Astrocyte of the cerebellum (primary cell): ENCODE measurements at regions not wholly inside any gene's neighbourhood (a gene's known extent, or its start where the extent isn't known, plus 50 kb on each side); places are given as distances from the start of the nearest gene placed in this dataset.
"Not testable (repeated sequence)": the region's sequence is repeated elsewhere in the genome, so short reads cannot be mapped to it uniquely, and the experiment has no call there.

Experiments used
- DNase-seq: peaks from one replicate; pipeline ENCODE4 v3.0.0-alpha.2; 2011; ENCODE audit warnings: low read depth
- H3K4me3 ChIP-seq: 2 replicates; pipeline ENCODE4 v1.5.1; 2011; ENCODE audit warnings: mild to moderate bottlenecking, low read depth, low read length, moderate library complexity
- in situ Hi-C: cut with HindIII; loops from 2 replicates; pipeline ENCODE4 v1.10.0; 2017; ENCODE audit warnings: low sequenced_read_pairs
- TF ChIP-seq, protein P1 (sequence below): IDR thresholded peaks from 2 replicates; pipeline ENCODE4 v1.5.1; 2012; ENCODE audit warnings: low read length, low read depth, moderate library complexity, mild to moderate bottlenecking; ENCODE audit errors: missing control alignments

DNA sequence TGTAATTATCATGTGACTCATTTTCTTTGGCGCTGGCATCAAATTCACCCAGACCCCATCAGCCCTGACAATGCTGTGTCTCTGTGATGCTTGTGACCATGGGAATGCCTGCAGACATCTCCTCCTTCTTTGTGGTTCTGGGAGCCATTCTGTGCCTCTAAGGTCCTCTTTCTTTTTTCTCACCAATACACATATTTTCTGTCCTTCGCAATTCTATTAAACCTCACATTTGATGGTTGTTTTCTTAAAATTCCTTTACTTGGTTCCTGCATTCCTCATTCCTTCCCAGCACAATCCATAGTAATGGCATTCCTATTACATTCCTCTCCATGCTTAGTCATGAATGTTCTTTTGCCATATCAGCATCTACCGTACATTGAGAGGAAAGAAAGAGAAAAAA, 375.3 kb downstream of the PIK3C3 start:
- in situ Hi-C loops: no loop called here
- no peak for DNase-seq
- TF ChIP-seq, protein P1, sequence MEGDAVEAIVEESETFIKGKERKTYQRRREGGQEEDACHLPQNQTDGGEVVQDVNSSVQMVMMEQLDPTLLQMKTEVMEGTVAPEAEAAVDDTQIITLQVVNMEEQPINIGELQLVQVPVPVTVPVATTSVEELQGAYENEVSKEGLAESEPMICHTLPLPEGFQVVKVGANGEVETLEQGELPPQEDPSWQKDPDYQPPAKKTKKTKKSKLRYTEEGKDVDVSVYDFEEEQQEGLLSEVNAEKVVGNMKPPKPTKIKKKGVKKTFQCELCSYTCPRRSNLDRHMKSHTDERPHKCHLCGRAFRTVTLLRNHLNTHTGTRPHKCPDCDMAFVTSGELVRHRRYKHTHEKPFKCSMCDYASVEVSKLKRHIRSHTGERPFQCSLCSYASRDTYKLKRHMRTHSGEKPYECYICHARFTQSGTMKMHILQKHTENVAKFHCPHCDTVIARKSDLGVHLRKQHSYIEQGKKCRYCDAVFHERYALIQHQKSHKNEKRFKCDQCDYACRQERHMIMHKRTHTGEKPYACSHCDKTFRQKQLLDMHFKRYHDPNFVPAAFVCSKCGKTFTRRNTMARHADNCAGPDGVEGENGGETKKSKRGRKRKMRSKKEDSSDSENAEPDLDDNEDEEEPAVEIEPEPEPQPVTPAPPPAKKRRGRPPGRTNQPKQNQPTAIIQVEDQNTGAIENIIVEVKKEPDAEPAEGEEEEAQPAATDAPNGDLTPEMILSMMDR: no peak
- no peak overlapping the region for H3K4me3 ChIP-seq

DNA sequence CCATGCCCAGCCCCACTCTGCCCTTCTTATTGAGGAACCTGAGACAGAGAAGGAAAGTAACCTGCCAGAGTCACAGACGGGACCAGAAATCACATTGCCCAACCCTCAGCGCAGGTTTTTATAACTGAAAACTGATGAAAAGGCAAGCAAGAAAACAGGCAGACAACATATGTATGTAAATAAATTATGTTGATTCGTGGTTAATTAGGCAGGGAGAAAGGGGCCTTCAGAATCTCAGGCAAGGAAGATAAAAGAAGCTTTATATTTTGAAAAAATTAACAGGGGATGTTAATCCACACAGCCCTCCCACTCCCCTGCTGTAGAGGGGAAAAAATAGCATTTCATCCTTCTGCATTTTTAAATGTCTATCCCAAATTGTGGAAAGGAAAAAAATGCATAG, 378.5 kb downstream of the PIK3C3 start:
- no peak overlapping the region for H3K4me3 ChIP-seq
- TF ChIP-seq, protein P1: no peak
- in situ Hi-C loops: no loop called here
- DNase-seq: no peak

DNA sequence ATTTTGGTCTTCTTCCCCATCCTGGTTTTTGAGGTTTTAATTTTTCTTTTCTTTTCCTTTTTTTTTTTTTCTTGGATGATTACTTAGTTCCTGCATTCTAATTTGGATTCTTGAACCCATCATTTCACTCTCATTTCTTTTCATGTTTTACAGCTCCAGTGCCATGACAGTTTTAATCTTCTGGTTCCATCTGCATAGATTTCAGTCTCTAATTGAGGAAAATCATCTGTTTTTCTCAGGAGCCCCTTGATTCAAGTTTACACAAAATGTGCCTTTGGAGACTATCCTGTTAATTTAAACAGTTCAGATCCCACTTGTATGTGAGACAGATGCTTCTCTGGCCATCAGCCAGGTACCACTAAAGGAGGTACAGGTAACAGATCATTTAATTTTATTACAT, 379.9 kb downstream of the PIK3C3 start:
- in situ Hi-C loops: no loop called here
- no peak overlapping the region for H3K4me3 ChIP-seq
- DNase-seq: no peak
- TF ChIP-seq, protein P1: no peak

DNA sequence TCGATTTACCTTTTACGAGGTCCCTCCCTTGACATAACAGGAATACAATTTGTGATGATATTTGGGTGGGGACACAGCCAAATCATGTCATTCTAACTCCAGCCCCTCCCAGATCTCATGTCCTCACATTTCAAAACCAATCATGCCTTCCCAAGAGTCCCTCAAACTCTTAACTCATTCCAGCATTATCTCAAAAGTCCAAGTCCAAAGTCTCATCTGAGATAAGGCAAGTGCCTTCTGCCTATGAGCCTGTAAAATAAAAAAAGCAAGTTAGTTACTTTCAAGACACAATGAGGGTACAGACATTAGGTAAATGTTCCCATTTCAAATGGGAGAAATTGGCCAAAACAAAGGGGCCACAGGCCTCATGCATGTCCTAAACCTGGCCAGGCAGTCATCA, 381.1 kb downstream of the PIK3C3 start:
- DNase-seq: no peak
- TF ChIP-seq, protein P1: no peak
- in situ Hi-C loops: no loop called here
- H3K4me3 ChIP-seq: no peak overlapping the region

DNA sequence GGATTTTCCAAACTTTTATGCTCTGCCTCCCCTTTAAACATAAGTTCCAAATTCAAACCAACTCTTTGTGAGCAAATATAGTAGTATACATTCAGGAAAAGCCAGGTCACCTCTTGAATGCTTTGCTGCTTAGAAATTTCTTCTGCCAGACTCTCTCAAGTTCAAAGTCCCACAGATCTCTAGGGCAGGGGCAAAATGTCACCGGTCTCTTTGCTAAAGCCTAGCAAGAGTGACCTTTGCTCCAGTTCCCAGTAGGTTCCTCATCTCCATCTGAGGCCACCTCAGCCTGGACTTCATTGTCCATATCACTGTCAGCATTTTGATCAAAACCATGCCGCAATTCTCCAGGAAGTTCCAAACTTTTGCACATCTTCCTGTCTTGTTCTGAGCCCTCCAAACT, 382.3 kb downstream of the PIK3C3 start:
- DNase-seq, H3K4me3 ChIP-seq, in situ Hi-C loops: not testable (repeated sequence)

DNA sequence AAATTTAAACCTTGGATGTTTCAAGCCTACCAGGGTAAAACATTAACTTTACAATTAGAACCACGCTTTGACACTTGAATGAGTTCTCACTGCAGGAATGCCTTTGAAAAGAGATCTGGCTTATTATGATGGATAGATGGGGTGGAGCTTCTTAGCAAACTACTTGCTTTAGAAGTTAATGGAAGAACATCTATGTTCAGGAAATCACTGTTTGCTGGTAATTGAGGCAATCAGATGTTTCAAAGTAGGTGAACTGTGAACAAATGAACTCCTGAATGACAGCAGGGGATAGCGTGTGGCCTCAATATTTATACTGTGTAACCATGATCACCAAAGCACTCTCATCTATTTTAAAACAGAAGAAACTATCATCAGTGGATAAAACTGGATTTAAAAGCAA, 383.6 kb downstream of the PIK3C3 start:
- no peak overlapping the region for H3K4me3 ChIP-seq
- DNase-seq: no peak
- TF ChIP-seq, protein P1: no peak
- in situ Hi-C loops: no loop called here

DNA sequence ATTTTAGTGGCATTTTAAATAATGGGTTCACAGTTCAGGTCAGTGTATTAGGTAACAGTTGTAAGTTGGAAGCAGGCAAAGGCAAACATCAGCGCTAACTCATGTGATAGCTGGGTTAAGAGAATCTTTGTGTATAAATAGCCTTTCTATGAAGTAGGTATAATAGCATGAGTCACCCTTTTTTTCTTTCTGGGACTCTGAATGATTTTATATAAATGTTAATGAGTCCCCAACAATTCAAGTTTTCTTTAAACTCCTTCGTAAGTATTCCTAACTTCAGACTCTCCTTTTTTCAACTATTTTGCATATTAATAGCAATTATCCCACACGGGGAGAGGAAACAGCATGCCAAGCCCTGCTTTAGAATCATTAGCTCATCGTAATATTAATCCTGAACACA, 384.3 kb downstream of the PIK3C3 start:
- TF ChIP-seq, protein P1: no peak
- H3K4me3 ChIP-seq: no peak overlapping the region
- DNase-seq: no peak
- in situ Hi-C loops: no loop called here
